H9 (cell line): ENCODE measurements at regions not wholly inside any gene's neighbourhood (a gene's known extent, or its start where the extent isn't known, plus 50 kb on each side); places are given as distances from the start of the nearest gene placed in this dataset.

Experiments used
- DNase-seq: peaks from one replicate; pipeline ENCODE4 v3.0.0-alpha.2; 2017
- H2AFZ ChIP-seq: one replicate; pipeline ENCODE4 v1.6.1; 2013; ENCODE audit warnings: mild to moderate bottlenecking, low read length, control low read depth, moderate library complexity
- H2AK5ac ChIP-seq: 2 replicates; pipeline ENCODE4 v1.6.1; 2013; ENCODE audit warnings: low read length, control low read depth, mixed read lengths; ENCODE audit not compliant: insufficient read length
- H2BK120ac ChIP-seq: one replicate; pipeline ENCODE4 v1.6.1; 2013; ENCODE audit warnings: low read depth, mild to moderate bottlenecking, low read length, control low read depth, inconsistent platforms; ENCODE audit not compliant: poor library complexity, severe bottlenecking
- H2BK12ac ChIP-seq: 2 replicates; pipeline ENCODE4 v1.6.1; 2013; ENCODE audit warnings: low read length, control low read depth, mixed read lengths, low read depth; ENCODE audit not compliant: insufficient read length
- H2BK15ac ChIP-seq: 2 replicates; pipeline ENCODE4 v1.6.1; 2013; ENCODE audit warnings: low read depth, low read length, control low read depth
- H2BK20ac ChIP-seq: one replicate; pipeline ENCODE4 v1.6.1; 2013; ENCODE audit warnings: low read depth, mild to moderate bottlenecking, low read length, control low read depth, inconsistent platforms; ENCODE audit not compliant: poor library complexity, severe bottlenecking
- H2BK5ac ChIP-seq: 2 replicates; pipeline ENCODE4 v1.6.1; 2013; ENCODE audit warnings: low read length, control low read depth, mixed read lengths; ENCODE audit not compliant: insufficient read length
- H3K14ac ChIP-seq: 2 replicates; pipeline ENCODE4 v1.6.1; 2013; ENCODE audit warnings: low read length, control low read depth; ENCODE audit not compliant: insufficient read depth
- H3K18ac ChIP-seq: 2 replicates; pipeline ENCODE4 v1.6.1; 2013; ENCODE audit warnings: low read depth, mild to moderate bottlenecking, mixed read lengths, low read length, control low read depth; ENCODE audit not compliant: insufficient read length
- H3K23ac ChIP-seq: 2 replicates; pipeline ENCODE4 v1.6.1; 2013; ENCODE audit warnings: low read length, control low read depth, mixed read lengths, low read depth; ENCODE audit not compliant: insufficient read length
- H3K23me2 ChIP-seq: 2 replicates; pipeline ENCODE4 v1.6.1; 2013; ENCODE audit warnings: low read depth, mild to moderate bottlenecking, mixed read lengths, low read length, control low read depth; ENCODE audit not compliant: insufficient read length, poor library complexity, severe bottlenecking
- H3K27ac ChIP-seq: 2 replicates; pipeline ENCODE4 v1.5.1; 2013; ENCODE audit warnings: low read length, control low read depth, mixed read lengths, low read depth; ENCODE audit not compliant: insufficient read length
- H3K27me3 ChIP-seq: 2 replicates; pipeline ENCODE4 v1.6.1; 2013; ENCODE audit warnings: low read length, control low read depth, inconsistent platforms; ENCODE audit not compliant: insufficient read depth
- H3K4ac ChIP-seq: 2 replicates; pipeline ENCODE4 v1.6.1; 2013; ENCODE audit warnings: low read depth, mild to moderate bottlenecking, control low read depth, inconsistent platforms, low read length, moderate library complexity
- H3K4me1 ChIP-seq: 2 replicates; pipeline ENCODE4 v1.6.1; 2013; ENCODE audit warnings: low read length, control low read depth, inconsistent platforms; ENCODE audit not compliant: insufficient read depth
- H3K4me2 ChIP-seq: 2 replicates; pipeline ENCODE4 v1.6.1; 2013; ENCODE audit warnings: low read length, control low read depth, mixed read lengths; ENCODE audit not compliant: insufficient read length, insufficient read depth
- H3K56ac ChIP-seq: 2 replicates; pipeline ENCODE4 v1.6.1; 2013; ENCODE audit warnings: low read depth, mild to moderate bottlenecking, mixed read lengths, low read length, control low read depth; ENCODE audit not compliant: insufficient read length
- H3K79me1 ChIP-seq: 2 replicates; pipeline ENCODE4 v1.6.1; 2013; ENCODE audit warnings: low read depth, mild to moderate bottlenecking, moderate library complexity, low read length, control low read depth, inconsistent platforms; ENCODE audit not compliant: insufficient read depth, poor library complexity, severe bottlenecking
- H3K79me2 ChIP-seq: 2 replicates; pipeline ENCODE4 v1.6.1; 2013; ENCODE audit warnings: low read length, control low read depth, inconsistent platforms; ENCODE audit not compliant: insufficient read depth
- H3K9ac ChIP-seq: 2 replicates; pipeline ENCODE4 v1.6.1; 2013; ENCODE audit warnings: low read length, control low read depth, mixed read lengths; ENCODE audit not compliant: insufficient read length; ENCODE audit errors: extremely low read depth
- H3K9me3 ChIP-seq: one replicate; pipeline ENCODE4 v1.6.1; 2013; ENCODE audit warnings: low read depth, low read length, inconsistent platforms; ENCODE audit not compliant: control insufficient read depth
- H3T11ph ChIP-seq: one replicate; pipeline ENCODE4 v1.6.1; 2013; ENCODE audit warnings: mild to moderate bottlenecking, low read length, control low read depth, inconsistent platforms
- H4K20me1 ChIP-seq: one replicate; pipeline ENCODE4 v1.6.1; 2013; ENCODE audit not compliant: control insufficient read depth, insufficient read length, insufficient read depth
- H4K5ac ChIP-seq: 2 replicates; pipeline ENCODE4 v1.6.1; 2013; ENCODE audit warnings: low read depth, mild to moderate bottlenecking, mixed read lengths, low read length, control low read depth; ENCODE audit not compliant: insufficient read length
- H4K8ac ChIP-seq: replicated peaks from 2 replicates; pipeline ENCODE4 v1.6.1; 2013; ENCODE audit warnings: low read length, control low read depth, mixed read lengths, low read depth; ENCODE audit not compliant: insufficient read length
- H4K91ac ChIP-seq: 2 replicates; pipeline ENCODE4 v1.6.1; 2013; ENCODE audit warnings: low read depth, mild to moderate bottlenecking, moderate library complexity, mixed read lengths, low read length, control low read depth; ENCODE audit not compliant: insufficient read length
- H3K27ac Mint-ChIP-seq, 3 experiments: 2 replicates in 2 of 3; 3 replicates in 1 of 3; pipeline ENCODE4 v1.8.0; 2020 to 2021; ENCODE audit warnings: mixed read lengths in 3 of 3, mild to moderate bottlenecking in 1 of 3, moderate library complexity in 1 of 3
- H3K27me3 Mint-ChIP-seq: 2 replicates; pipeline ENCODE4 v1.8.0; 2021; ENCODE audit warnings: low read depth, mild to moderate bottlenecking, moderate library complexity, mixed read lengths
- H3K36me3 Mint-ChIP-seq, 3 experiments: 2 replicates in 2 of 3; 3 replicates in 1 of 3; pipeline ENCODE4 v1.8.0; 2020 to 2021; ENCODE audit warnings: low read depth in 3 of 3, mixed read lengths in 3 of 3; ENCODE audit not compliant: insufficient read depth in 1 of 3
- H3K4me1 Mint-ChIP-seq, 2 experiments: 2 replicates each; pipeline ENCODE4 v1.8.0; 2020; ENCODE audit warnings: mixed read lengths in 2 of 2
- H3K4me3 Mint-ChIP-seq, 2 experiments: 2 replicates in 1 of 2; 3 replicates in 1 of 2; pipeline ENCODE4 v1.8.0; 2020 to 2021; ENCODE audit warnings: mild to moderate bottlenecking in 2 of 2, mixed read lengths in 2 of 2, moderate library complexity in 1 of 2
- H3K9me3 Mint-ChIP-seq, 2 experiments: 2 replicates in 1 of 2; 3 replicates in 1 of 2; pipeline ENCODE4 v1.8.0; 2020; ENCODE audit warnings: mild to moderate bottlenecking in 2 of 2, mixed read lengths in 2 of 2, moderate library complexity in 1 of 2
- CTCF ChIP-seq: fragments of 200-600 bp; sonication (generic); conservative IDR thresholded peaks from 3 replicates; pipeline ENCODE4 v1.8.0; 2021; ENCODE audit warnings: antibody characterized with exemption, mild to moderate bottlenecking
- WGBS: extraction: QIAGEN DNeasy Blood & Tissue Kit; methylation state at CpG from one replicate; pipeline ENCODE4 v1.1.7; 2013; ENCODE audit warnings: missing lambda C conversion rate, low lambda C conversion rate, mixed read lengths; ENCODE audit not compliant: insufficient read length; ENCODE audit errors: extremely low coverage; 5-methylcytosine and 5-hydroxymethylcytosine counted together

GRCh38 chr2:34534761-34535160 is 935.7 kb upstream of the FAM98A start:
- peak overlapping the region in 1 of 3 experiments; percentile 9; a peak in 1 of 7 replicates for H3K27ac Mint-ChIP-seq

More at GRCh38 chr2:34534761-34535160, 935.7 kb upstream of the FAM98A start:
- H3K23me2 ChIP-seq, result no peaks in the 10 kb centered on the region
- H2BK15ac ChIP-seq, result no peak overlapping the region
- no peak overlapping the region for H3K18ac ChIP-seq
- WGBS, result no CpG with 5 or more reads among the region's 3 CpGs
- H3K4ac ChIP-seq, result no peak overlapping the region
- H2AFZ ChIP-seq, result no peak overlapping the region
- H3K9me3 ChIP-seq, result no peaks in the 10 kb centered on the region
- no peak overlapping the region for H4K5ac ChIP-seq
- H3K27ac ChIP-seq, result no peak overlapping the region
- no peaks in the 10 kb centered on the region for H4K20me1 ChIP-seq
- H3K23ac ChIP-seq, result no peak overlapping the region
- Mint-ChIP-seq H3K36me3 (peaks cover 0 to 13% (median 1%) of the 10 kb centered on the region in 3 experiments; a peak in 4 of 7 replicates), H3K9me3 (peaks cover 2 to 4% of the 10 kb centered on the region in 2 experiments; a peak in 3 of 5 replicates), H3K27me3 (no peaks in the 10 kb centered on the region), H3K4me1 (no peaks in the 10 kb centered on the region), H3K4me3 (no peak overlapping the region)
- H3K14ac ChIP-seq, result no peak overlapping the region
- H2BK5ac ChIP-seq, result no peak overlapping the region
- no peak overlapping the region for H4K91ac ChIP-seq
- H2BK12ac ChIP-seq, result no peak overlapping the region
- TF ChIP-seq CTCF, result no peak
- no peak overlapping the region for H2BK120ac ChIP-seq
- H3K79me1 ChIP-seq, result no peaks in the 10 kb centered on the region
- H3T11ph ChIP-seq, result no peak overlapping the region
- H3K56ac ChIP-seq, result no peak overlapping the region
- H3K4me2 ChIP-seq, result no peak overlapping the region
- no peak for DNase-seq
- H3K9ac ChIP-seq, result no peak overlapping the region
- no peaks in the 10 kb centered on the region for H3K4me1 ChIP-seq
- no peak overlapping the region for H2BK20ac ChIP-seq
- no peak overlapping the region for H4K8ac ChIP-seq
- no peaks in the 10 kb centered on the region for H3K27me3 ChIP-seq
- H3K79me2 ChIP-seq, result no peaks in the 10 kb centered on the region
- no peak overlapping the region for H2AK5ac ChIP-seq
